Loucy (cell line): ENCODE measurements at regions not wholly inside any gene's neighbourhood (a gene's known extent, or its start where the extent isn't known, plus 50 kb on each side); places are given as distances from the start of the nearest gene placed in this dataset.

Experiments
- EZH2phosphoT487 ChIP-seq: fragments of 200-600 bp; IDR thresholded peaks from 2 replicates; pipeline ENCODE4 v1.6.1; 2018; ENCODE audit warnings: antibody characterized with exemption, mild to moderate bottlenecking, moderate library complexity, borderline replicate concordance
- TF ChIP-seq, protein P1 (sequence below): fragments of 200-600 bp; sonication (generic); conservative IDR thresholded peaks from 2 replicates; pipeline ENCODE4 v1.5.1; 2014; ENCODE audit warnings: mild to moderate bottlenecking, antibody characterized with exemption, low read length

DNA sequence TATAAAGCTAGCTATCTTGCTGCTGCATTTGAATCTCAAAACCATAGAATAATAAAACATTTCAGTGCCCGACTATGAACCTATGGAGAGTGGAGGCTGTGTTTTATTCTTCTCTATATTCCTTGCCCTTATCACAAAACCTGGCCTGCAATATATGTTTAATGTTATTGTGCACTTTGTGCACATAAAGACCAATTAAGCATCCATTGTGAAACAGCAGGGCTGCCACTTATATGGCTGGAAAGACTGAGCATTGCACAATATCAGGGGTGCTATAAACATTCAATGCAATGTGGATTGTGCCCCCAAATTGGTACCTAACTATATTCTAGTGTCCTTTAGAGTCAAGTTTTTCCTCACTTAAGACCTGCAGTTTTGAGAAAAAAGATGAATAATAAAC, 83.2 kb downstream of the RDH14 start:
- TF ChIP-seq, protein P1, sequence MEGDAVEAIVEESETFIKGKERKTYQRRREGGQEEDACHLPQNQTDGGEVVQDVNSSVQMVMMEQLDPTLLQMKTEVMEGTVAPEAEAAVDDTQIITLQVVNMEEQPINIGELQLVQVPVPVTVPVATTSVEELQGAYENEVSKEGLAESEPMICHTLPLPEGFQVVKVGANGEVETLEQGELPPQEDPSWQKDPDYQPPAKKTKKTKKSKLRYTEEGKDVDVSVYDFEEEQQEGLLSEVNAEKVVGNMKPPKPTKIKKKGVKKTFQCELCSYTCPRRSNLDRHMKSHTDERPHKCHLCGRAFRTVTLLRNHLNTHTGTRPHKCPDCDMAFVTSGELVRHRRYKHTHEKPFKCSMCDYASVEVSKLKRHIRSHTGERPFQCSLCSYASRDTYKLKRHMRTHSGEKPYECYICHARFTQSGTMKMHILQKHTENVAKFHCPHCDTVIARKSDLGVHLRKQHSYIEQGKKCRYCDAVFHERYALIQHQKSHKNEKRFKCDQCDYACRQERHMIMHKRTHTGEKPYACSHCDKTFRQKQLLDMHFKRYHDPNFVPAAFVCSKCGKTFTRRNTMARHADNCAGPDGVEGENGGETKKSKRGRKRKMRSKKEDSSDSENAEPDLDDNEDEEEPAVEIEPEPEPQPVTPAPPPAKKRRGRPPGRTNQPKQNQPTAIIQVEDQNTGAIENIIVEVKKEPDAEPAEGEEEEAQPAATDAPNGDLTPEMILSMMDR, result no peak
- no peak for TF ChIP-seq EZH2phosphoT487
